HG02885 (cell line): ENCODE measurements at regions not wholly inside any gene's neighbourhood (a gene's known extent, or its start where the extent isn't known, plus 50 kb on each side); places are given as distances from the start of the nearest gene placed in this dataset.
A peak's percentile ranks its signal among the peaks of the same experiment; 100 is the strongest.
"Not testable (repeated sequence)": the region's sequence is repeated elsewhere in the genome, so short reads cannot be mapped to it uniquely, and the experiment has no call there.

Experiments used
- ATAC-seq: cut with Tn5 transposase; IDR thresholded peaks from one replicate; pipeline ENCODE4 v1.9.1; 2021; ENCODE audit warnings: mild to moderate bottlenecking; ENCODE audit not compliant: unreplicated experiment, poor library complexity

GRCh38 chr14:105687171-105688022 lies 161.0 kb downstream of the TMEM121 start:
- not testable (repeated sequence) for ATAC-seq

- peak; percentile 46 for ATAC-seq
Observed at GRCh38 chr14:105688023-105688351, 161.6 kb downstream of the TMEM121 start.

GRCh38 chr14:105688664-105689221 lies 162.4 kb downstream of the TMEM121 start:
- ATAC-seq, result not testable (repeated sequence)

GRCh38 chr14:105689722-105690121 lies 163.3 kb downstream of the TMEM121 start:
- no peak for ATAC-seq

- ATAC-seq, result no peak
Observed at GRCh38 chr14:105690671-105691070, 164.3 kb downstream of the TMEM121 start.

- ATAC-seq, result not testable (repeated sequence)
Observed at GRCh38 chr14:105691321-105692109, 165.1 kb downstream of the TMEM121 start.

- ATAC-seq, result not testable (repeated sequence)
Observed at GRCh38 chr14:105692110-105692685, 165.8 kb downstream of the TMEM121 start.

GRCh38 chr14:105694961-105695360 lies 168.6 kb downstream of the TMEM121 start:
- no peak for ATAC-seq

- peak; percentile 39 for ATAC-seq
Observed at GRCh38 chr14:105696388-105696787, 170.0 kb downstream of the TMEM121 start.

GRCh38 chr14:105697414-105697813 lies 171.0 kb downstream of the TMEM121 start:
- not testable (repeated sequence) for ATAC-seq

GRCh38 chr14:105697955-105698354 lies 171.6 kb downstream of the TMEM121 start:
- not testable (repeated sequence) for ATAC-seq

GRCh38 chr14:105698940-105699556 lies 172.7 kb downstream of the TMEM121 start:
- ATAC-seq, result not testable (repeated sequence)

GRCh38 chr14:105699706-105700105 lies 173.3 kb downstream of the TMEM121 start:
- ATAC-seq, result not testable (repeated sequence)

GRCh38 chr14:105700146-105700545 lies 173.8 kb downstream of the TMEM121 start:
- ATAC-seq, result not testable (repeated sequence)

- peak; percentile 31 for ATAC-seq
Observed at GRCh38 chr14:105700622-105701288, 174.4 kb downstream of the TMEM121 start.

- no peak for ATAC-seq
Observed at GRCh38 chr14:105701456-105702274, 175.3 kb downstream of the TMEM121 start.

GRCh38 chr14:105702275-105702817 lies 176.0 kb downstream of the TMEM121 start:
- no peak for ATAC-seq

GRCh38 chr14:105703044-105703665 lies 176.8 kb downstream of the TMEM121 start:
- ATAC-seq, result not testable (repeated sequence)
